Kidney epithelial cell (primary cell): ENCODE measurements at regions not wholly inside any gene's neighbourhood (a gene's known extent, or its start where the extent isn't known, plus 50 kb on each side); places are given as distances from the start of the nearest gene placed in this dataset.
"Not testable (repeated sequence)": the region's sequence is repeated elsewhere in the genome, so short reads cannot be mapped to it uniquely, and the experiment has no call there.

Experiments used
- DNase-seq: peaks from one replicate; pipeline ENCODE4 v3.0.0-alpha.2; 2010; ENCODE audit warnings: low read depth
- H3K27me3 ChIP-seq: 2 replicates; pipeline ENCODE4 v1.6.0; 2011; ENCODE audit warnings: low read length; ENCODE audit not compliant: control insufficient read depth, insufficient read depth
- H3K36me3 ChIP-seq: 2 replicates; pipeline ENCODE4 v1.5.1; 2011; ENCODE audit warnings: low read length; ENCODE audit not compliant: control insufficient read depth, insufficient read depth
- H3K4me3 ChIP-seq: 2 replicates; pipeline ENCODE4 v1.5.1; 2011; ENCODE audit warnings: low read depth, mild to moderate bottlenecking, control low read depth, low read length
- TF ChIP-seq, protein P1 (sequence below): IDR thresholded peaks from 2 replicates; pipeline ENCODE4 v1.5.1; 2011; ENCODE audit warnings: mild to moderate bottlenecking, moderate library complexity, low read length, control low read depth, inconsistent platforms; ENCODE audit not compliant: insufficient read depth, poor library complexity, severe bottlenecking

DNA sequence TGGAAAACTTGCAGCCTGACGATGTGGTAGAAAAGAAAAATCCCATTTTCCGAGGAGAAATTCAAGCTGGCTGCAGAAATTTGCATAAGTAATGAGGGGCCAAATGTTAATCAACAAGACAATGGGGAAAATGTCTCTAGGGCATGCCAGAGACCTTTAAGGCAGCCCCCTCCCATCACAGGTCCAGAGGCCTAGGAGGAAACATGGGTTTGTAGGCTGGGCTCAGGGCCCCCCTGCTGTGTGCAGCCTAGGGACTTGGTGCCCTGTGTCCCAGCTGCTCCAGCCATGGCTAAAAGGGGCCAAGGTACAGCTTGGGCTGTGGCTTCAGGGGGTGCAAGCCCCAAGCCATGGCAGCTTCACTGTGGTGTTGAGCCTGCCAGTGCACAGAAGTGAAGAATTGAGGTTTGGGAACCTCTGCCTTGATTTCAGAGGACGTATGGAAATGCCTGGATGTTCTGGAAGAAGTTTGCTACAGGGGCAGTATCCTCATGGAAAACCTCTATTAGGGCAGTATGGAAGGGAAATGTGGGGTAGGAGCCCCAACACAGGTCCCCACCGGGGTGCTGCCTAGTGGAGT, 75.9 kb upstream of the CADPS start:
- H3K27me3 ChIP-seq, result peaks cover 2% of the 10 kb centered on the region
- TF ChIP-seq, protein P1, sequence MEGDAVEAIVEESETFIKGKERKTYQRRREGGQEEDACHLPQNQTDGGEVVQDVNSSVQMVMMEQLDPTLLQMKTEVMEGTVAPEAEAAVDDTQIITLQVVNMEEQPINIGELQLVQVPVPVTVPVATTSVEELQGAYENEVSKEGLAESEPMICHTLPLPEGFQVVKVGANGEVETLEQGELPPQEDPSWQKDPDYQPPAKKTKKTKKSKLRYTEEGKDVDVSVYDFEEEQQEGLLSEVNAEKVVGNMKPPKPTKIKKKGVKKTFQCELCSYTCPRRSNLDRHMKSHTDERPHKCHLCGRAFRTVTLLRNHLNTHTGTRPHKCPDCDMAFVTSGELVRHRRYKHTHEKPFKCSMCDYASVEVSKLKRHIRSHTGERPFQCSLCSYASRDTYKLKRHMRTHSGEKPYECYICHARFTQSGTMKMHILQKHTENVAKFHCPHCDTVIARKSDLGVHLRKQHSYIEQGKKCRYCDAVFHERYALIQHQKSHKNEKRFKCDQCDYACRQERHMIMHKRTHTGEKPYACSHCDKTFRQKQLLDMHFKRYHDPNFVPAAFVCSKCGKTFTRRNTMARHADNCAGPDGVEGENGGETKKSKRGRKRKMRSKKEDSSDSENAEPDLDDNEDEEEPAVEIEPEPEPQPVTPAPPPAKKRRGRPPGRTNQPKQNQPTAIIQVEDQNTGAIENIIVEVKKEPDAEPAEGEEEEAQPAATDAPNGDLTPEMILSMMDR, result no peak
- no peak overlapping the region for H3K4me3 ChIP-seq
- no peak for DNase-seq
- H3K36me3 ChIP-seq, result no peaks in the 10 kb centered on the region

DNA sequence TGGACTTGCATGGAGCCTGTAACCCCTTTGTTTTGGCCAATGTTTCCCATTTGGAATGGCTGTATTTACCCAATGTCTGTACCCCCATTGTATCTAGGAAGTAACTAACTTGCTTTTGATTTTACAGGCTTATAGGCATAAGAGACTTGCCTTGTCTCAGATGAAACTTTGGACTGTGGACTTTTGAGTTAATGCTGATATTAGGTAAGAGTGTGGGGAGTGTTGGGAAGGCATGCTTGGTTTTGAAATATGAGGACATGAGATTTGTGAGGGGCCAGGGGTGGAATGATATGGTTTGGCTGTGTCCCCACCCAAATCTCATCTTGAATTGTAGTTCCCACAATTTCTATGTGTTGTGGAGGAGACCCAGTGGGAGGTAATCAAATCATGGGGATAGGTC, 76.7 kb upstream of the CADPS start:
- H3K4me3 ChIP-seq, H3K27me3 ChIP-seq, H3K36me3 ChIP-seq, DNase-seq: not testable (repeated sequence)

DNA sequence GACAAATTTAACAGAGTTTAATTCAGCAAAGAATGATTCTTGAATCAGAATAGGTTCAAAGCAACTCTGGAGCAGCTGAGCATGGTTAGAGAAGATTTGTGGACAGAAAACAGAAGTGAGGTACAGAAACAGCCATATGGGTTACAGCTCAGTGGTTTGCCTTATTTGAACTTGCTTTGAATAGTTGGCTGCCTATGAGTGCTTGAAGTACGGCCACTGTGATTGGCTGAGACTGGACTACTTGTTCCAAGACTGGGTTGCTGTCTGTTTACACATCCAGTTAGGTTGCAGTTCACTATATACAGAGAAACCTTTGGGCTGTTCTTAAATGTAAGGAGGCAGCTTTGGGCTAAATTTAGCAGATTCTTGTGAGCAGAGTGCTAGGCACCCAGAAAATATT, 79.4 kb upstream of the CADPS start:
- no peak for DNase-seq
- TF ChIP-seq, protein P1, result no peak
- Histone ChIP-seq H3K36me3 (no peaks in the 10 kb centered on the region), H3K27me3 (no peaks in the 10 kb centered on the region), H3K4me3 (no peak overlapping the region)

DNA sequence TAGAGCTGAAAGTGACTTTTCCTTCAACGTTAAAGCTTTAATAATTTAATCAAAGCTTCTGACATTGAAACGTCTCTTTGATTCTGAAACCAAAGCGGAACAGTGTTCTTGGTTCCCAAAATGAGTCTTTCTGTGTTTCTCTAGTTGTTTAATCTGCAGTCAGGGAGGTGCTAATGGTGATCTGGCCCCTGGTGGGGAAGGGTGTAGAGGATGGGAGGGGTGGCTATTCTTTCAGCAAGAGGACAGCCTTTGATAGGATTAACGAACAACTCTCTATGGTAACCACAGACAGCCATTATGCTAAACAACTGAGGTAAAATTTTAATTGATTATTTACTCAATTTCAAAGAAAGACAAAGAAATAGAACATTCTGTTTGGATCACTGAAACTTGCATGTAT, 79.9 kb upstream of the CADPS start:
- Histone ChIP-seq H3K27me3 (no peaks in the 10 kb centered on the region), H3K36me3 (no peaks in the 10 kb centered on the region), H3K4me3 (no peak overlapping the region)
- TF ChIP-seq, protein P1, result no peak
- DNase-seq, result no peak

DNA sequence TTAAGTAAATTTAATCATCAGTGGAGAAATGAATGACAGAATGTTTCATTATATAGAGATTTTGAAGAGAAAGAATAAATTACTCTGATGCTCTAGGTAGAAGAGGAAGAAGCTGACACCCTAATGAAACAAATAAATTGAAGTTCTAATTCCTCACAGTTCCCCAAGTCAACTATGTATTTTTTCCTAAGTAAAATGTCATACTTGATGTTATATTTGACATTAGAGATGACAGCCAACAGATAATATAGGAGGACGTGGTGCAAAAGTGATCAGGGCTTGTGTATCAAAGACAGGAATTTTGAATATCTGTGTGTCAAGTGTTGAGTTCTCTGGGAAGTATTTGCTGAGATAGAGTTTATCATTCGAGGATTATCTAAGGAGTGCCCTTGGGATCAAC, 81.2 kb upstream of the CADPS start:
- no peak for DNase-seq
- TF ChIP-seq, protein P1, result no peak
- no peaks in the 10 kb centered on the region for H3K36me3 ChIP-seq
- no peak overlapping the region for H3K4me3 ChIP-seq
- H3K27me3 ChIP-seq, result no peaks in the 10 kb centered on the region

DNA sequence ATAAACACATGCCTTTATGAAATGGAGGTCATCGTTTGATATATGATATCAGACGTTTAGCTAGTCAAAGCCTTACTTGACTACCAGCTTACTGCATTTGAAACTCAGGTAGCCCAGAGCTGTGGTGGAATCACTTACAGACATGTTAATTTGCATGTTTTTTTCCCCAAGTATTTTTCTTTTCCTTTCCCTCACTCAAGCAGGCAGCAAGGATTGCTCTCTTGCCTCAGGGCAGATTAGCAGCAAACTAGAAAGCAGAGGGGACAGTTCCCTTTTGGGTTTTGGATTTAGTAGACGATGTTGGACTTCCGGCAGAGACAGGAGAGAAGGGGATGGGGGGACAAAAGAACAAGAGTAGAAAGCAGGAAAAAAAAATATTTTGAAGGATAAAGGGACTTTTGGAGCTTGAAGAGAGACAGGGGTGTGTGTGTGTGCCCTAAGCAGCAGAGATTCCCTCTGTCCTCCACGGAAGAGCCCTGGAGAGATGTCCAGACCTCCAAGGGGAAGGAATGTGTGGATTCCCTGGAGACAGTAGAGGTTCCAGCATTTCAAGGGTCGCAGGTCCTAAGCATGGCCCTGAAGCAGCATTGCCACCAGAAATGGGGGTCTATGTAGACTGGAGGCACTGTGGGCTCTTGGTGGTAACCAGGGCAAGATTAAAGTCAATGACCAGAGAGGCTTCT, 86.8 kb upstream of the CADPS start:
- TF ChIP-seq, protein P1, result no peak
- no peak for DNase-seq
- H3K36me3 ChIP-seq, result no peaks in the 10 kb centered on the region
- H3K4me3 ChIP-seq, result no peak overlapping the region
- H3K27me3 ChIP-seq, result no peaks in the 10 kb centered on the region
